PC-3 (cell line): ENCODE measurements at regions not wholly inside any gene's neighbourhood (a gene's known extent, or its start where the extent isn't known, plus 50 kb on each side); places are given as distances from the start of the nearest gene placed in this dataset.

Experiments
- CTCF ChIP-seq: fragments of 300-600 bp; sonication (generic); conservative IDR thresholded peaks from 2 replicates; pipeline ENCODE4 v1.5.1; 2017; ENCODE audit warnings: antibody characterized with exemption, low read depth, mild to moderate bottlenecking, low read length
- EZH2 ChIP-seq: fragments of 300-600 bp; sonication (generic); IDR thresholded peaks from one replicate; pipeline ENCODE4 v1.6.1; 2017; ENCODE audit warnings: antibody characterized with exemption, mild to moderate bottlenecking, low read length; ENCODE audit not compliant: unreplicated experiment

DNA sequence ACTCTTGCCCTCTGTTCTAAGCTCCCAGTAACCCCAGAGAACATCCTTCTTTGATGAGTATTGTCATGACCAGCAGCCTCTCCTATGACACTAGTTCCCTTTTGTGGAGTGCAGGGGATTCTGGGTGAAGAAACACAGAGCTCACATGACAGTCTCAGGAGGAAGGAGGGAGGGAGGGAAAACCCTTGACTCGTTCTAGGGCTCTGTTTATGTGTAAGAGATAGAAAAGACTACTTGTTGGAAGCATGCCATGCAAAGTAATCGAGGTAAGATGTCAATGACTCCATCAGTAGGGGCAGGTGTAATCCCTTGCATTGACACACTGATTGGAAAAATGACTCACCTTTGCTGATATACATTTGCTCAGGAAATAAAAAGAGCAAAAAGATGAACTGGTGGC is 190.2 kb upstream of the ELL2 start:
- no peak for TF ChIP-seq CTCF
- TF ChIP-seq EZH2: no peak
